Smooth muscle cell (in vitro differentiated cells): ENCODE measurements at regions not wholly inside any gene's neighbourhood (a gene's known extent, or its start where the extent isn't known, plus 50 kb on each side); places are given as distances from the start of the nearest gene placed in this dataset.

Experiments used
- DNase-seq: peaks from one replicate; lab custom pipeline; 2025; ENCODE audit not compliant: unreplicated experiment; lab: John Stamatoyannopoulos, UW
- H2AFZ ChIP-seq: fragments of 200-600 bp; sonication (generic); 2 replicates; pipeline ENCODE4 v1.6.0; 2016; ENCODE audit warnings: antibody characterized with exemption, low read depth, mild to moderate bottlenecking
- H3F3A ChIP-seq: fragments of 200-600 bp; sonication (generic); 2 replicates; pipeline ENCODE4 v1.6.0; 2017; ENCODE audit warnings: antibody characterized with exemption, low read depth
- H3K27ac ChIP-seq: fragments of 200-600 bp; sonication (generic); 2 replicates; pipeline ENCODE4 v1.5.1; 2016; ENCODE audit warnings: low read depth, mild to moderate bottlenecking
- H3K27me3 ChIP-seq: fragments of 200-600 bp; sonication (generic); 2 replicates; pipeline ENCODE4 v1.6.1; 2016; ENCODE audit warnings: low read depth, mild to moderate bottlenecking
- H3K36me3 ChIP-seq: fragments of 200-600 bp; sonication (generic); 2 replicates; pipeline ENCODE4 v1.5.1; 2016; ENCODE audit warnings: low read depth
- H3K4me1 ChIP-seq: fragments of 200-600 bp; sonication (generic); 2 replicates; pipeline ENCODE4 v1.5.1; 2016; ENCODE audit warnings: low read depth
- H3K4me2 ChIP-seq: fragments of 200-600 bp; sonication (generic); 2 replicates; pipeline ENCODE4 v1.6.0; 2016; ENCODE audit warnings: mild to moderate bottlenecking
- H3K4me3 ChIP-seq: fragments of 200-600 bp; sonication (generic); 2 replicates; pipeline ENCODE4 v1.5.1; 2016; ENCODE audit warnings: mild to moderate bottlenecking
- H3K79me2 ChIP-seq: fragments of 200-600 bp; sonication (generic); 2 replicates; pipeline ENCODE4 v1.6.0; 2016; ENCODE audit warnings: low read depth, mild to moderate bottlenecking
- H3K9ac ChIP-seq: fragments of 200-600 bp; sonication (generic); 2 replicates; pipeline ENCODE4 v1.6.0; 2016; ENCODE audit warnings: low read depth
- H3K9me3 ChIP-seq: fragments of 200-600 bp; sonication (generic); replicated peaks from 2 replicates; pipeline ENCODE4 v1.5.1; 2016; ENCODE audit warnings: low read depth
- H4K20me1 ChIP-seq: fragments of 200-600 bp; sonication (generic); 2 replicates; pipeline ENCODE4 v1.6.0; 2016; ENCODE audit warnings: low read depth
- CTCF ChIP-seq: fragments of 200-600 bp; sonication (generic); IDR thresholded peaks from 2 replicates; pipeline ENCODE4 v1.5.1; 2017; ENCODE audit warnings: borderline replicate concordance, mild to moderate bottlenecking, antibody characterized with exemption; ENCODE audit not compliant: insufficient read depth, poor library complexity, severe bottlenecking
- WGBS: methylation state at CpG from one replicate; pipeline ENCODE4 v1.1.7; 2016; ENCODE audit warnings: low lambda C conversion rate; 5-methylcytosine and 5-hydroxymethylcytosine counted together

GRCh38 chr6:159329081-159329480 lies 159.9 kb downstream of the FNDC1 start:
- Histone ChIP-seq H3K36me3 (no peaks in the 10 kb centered on the region), H3K27me3 (no peaks in the 10 kb centered on the region), H4K20me1 (no peaks in the 10 kb centered on the region), H3K4me2 (no peak overlapping the region), H3K79me2 (no peaks in the 10 kb centered on the region), H3K9me3 (peaks cover 5% of the 10 kb centered on the region), H2AFZ (no peak overlapping the region), H3K9ac (no peak overlapping the region), H3K4me1 (no peaks in the 10 kb centered on the region), H3K4me3 (no peak overlapping the region), H3K27ac (no peak overlapping the region), H3F3A (no peaks in the 10 kb centered on the region)
- WGBS, result 75% methylated on average over 2 of the region's 4 CpGs
- DNase-seq, result no peak
- no peak for TF ChIP-seq CTCF

GRCh38 chr6:159328052-159328451 lies 158.9 kb downstream of the FNDC1 start:
- Histone ChIP-seq H4K20me1 (no peaks in the 10 kb centered on the region), H3K9me3 (peaks cover 5% of the 10 kb centered on the region), H3F3A (no peaks in the 10 kb centered on the region), H3K79me2 (no peaks in the 10 kb centered on the region), H3K4me3 (no peak overlapping the region), H3K4me2 (no peak overlapping the region), H3K4me1 (no peaks in the 10 kb centered on the region), H3K27me3 (no peaks in the 10 kb centered on the region), H2AFZ (no peak overlapping the region), H3K9ac (no peak overlapping the region), H3K36me3 (no peaks in the 10 kb centered on the region), H3K27ac (no peak overlapping the region)
- no peak for DNase-seq
- 83% methylated on average over 3 of the region's 3 CpGs for WGBS
- TF ChIP-seq CTCF, result no peak

GRCh38 chr6:159325476-159325875 lies 156.3 kb downstream of the FNDC1 start:
- Histone ChIP-seq H3K4me2 (no peak overlapping the region), H3K9ac (no peak overlapping the region), H3K4me3 (no peak overlapping the region), H3K27me3 (peaks cover 3% of the 10 kb centered on the region), H2AFZ (no peak overlapping the region), H3K79me2 (no peaks in the 10 kb centered on the region), H3K27ac (no peak overlapping the region), H3K36me3 (no peaks in the 10 kb centered on the region), H3F3A (no peaks in the 10 kb centered on the region), H3K4me1 (no peaks in the 10 kb centered on the region), H4K20me1 (no peaks in the 10 kb centered on the region), H3K9me3 (no peaks in the 10 kb centered on the region)
- DNase-seq, result no peak
- 92% methylated on average over 9 of the region's 9 CpGs for WGBS
- TF ChIP-seq CTCF, result no peak

GRCh38 chr6:159324596-159324995 lies 155.4 kb downstream of the FNDC1 start:
- H3K9ac ChIP-seq, result no peak overlapping the region
- TF ChIP-seq CTCF, result no peak
- WGBS, result 89% methylated on average over 2 of the region's 2 CpGs

More at GRCh38 chr6:159324596-159324995, 155.4 kb downstream of the FNDC1 start:
- Histone ChIP-seq H3K9me3 (no peaks in the 10 kb centered on the region), H3K4me1 (no peaks in the 10 kb centered on the region), H4K20me1 (no peaks in the 10 kb centered on the region), H3K27ac (no peak overlapping the region), H2AFZ (no peak overlapping the region), H3K79me2 (no peaks in the 10 kb centered on the region), H3K27me3 (peaks cover 3% of the 10 kb centered on the region), H3F3A (no peaks in the 10 kb centered on the region), H3K36me3 (no peaks in the 10 kb centered on the region), H3K4me2 (no peak overlapping the region), H3K4me3 (no peak overlapping the region)
- no peak for DNase-seq
